Activated CD4-positive, alpha-beta T cell treated with anti-CD3 and anti-CD28 coated beads, Interleukin-2, amount 50 U/mL, for 16 hours (primary cell): ENCODE measurements at regions not wholly inside any gene's neighbourhood (a gene's known extent, or its start where the extent isn't known, plus 50 kb on each side); places are given as distances from the start of the nearest gene placed in this dataset.
"Not testable (repeated sequence)": the region's sequence is repeated elsewhere in the genome, so short reads cannot be mapped to it uniquely, and the experiment has no call there.

ENCODE experiments used
- DNase-seq: peaks from one replicate; pipeline ENCODE4 v3.0.0-alpha.2; 2020

DNA sequence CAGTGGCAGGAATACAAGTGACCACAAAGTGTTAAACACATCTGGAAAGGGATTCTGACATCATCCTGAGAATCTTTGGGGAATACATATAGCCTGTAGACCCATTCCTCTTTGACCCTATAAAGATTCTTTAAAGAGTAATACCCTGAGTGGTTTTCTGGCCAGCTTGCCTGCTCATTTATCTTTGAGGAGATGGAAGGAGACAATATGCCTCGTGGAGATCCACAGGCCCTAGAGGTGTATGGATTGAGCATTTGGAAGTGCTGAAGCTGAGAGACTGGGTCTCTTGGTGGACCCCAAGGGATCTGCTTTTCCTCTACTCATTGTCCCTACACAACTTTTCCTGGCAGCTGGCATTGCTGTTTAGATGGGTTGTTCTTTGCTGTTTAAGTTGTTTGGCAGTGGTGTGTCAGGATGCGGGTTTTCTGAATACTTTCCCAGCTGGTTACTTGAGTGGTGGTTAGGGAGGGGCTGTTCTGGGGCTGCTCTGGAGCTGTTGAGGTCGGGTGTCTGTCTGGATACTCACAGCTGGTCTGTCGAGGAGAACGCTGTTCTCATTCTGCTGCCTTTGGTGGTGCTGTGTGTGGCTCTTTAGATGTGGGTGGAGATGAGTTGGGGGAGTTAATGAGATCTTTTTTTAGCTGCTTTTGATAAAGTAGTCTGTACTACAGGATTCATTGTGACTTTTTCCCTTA, 50.1 kb upstream of the FAM72C start:
- not testable (repeated sequence) for DNase-seq
